HepG2 (cell line): ENCODE measurements at regions not wholly inside any gene's neighbourhood (a gene's known extent, or its start where the extent isn't known, plus 50 kb on each side); places are given as distances from the start of the nearest gene placed in this dataset.

ENCODE experiments used
- EEA1 ChIP-seq: sonication (generic); formaldehyde crosslinking; IDR thresholded peaks from 2 replicates; pipeline ENCODE4 v1.5.1; 2020; ENCODE audit warnings: mild to moderate bottlenecking, missing genetic modification reagents, borderline replicate concordance
- FLYWCH1 ChIP-seq: sonication (generic); formaldehyde crosslinking; IDR thresholded peaks from 2 replicates; pipeline ENCODE4 v1.8.1; 2023; ENCODE audit warnings: mild to moderate bottlenecking, missing genetic modification reagents
- FOXA1 ChIP-seq, 2 experiments: fragments of 450-650 bp in 1 of 2; sonication (generic) in 1 of 2; formaldehyde crosslinking in 1 of 2; IDR thresholded peaks; 2 replicates each; pipeline versions ENCODE4 v1.4.0 to v1.6.1; 2016 to 2020; ENCODE audit warnings: missing genetic modification reagents in 1 of 2
- GPN1 ChIP-seq: sonication (generic); formaldehyde crosslinking; IDR thresholded peaks from 2 replicates; pipeline ENCODE4 v1.5.1; 2020; ENCODE audit warnings: missing genetic modification reagents, borderline replicate concordance
- MNT ChIP-seq: fragments of 450-650 bp; IDR thresholded peaks from 2 replicates; pipeline ENCODE4 v1.6.1; 2016
- NFKBIZ ChIP-seq: IDR thresholded peaks from 2 replicates; pipeline ENCODE4 v1.6.1; 2018; ENCODE audit warnings: missing genetic modification reagents, missing compliant biosample characterization
- RCOR2 ChIP-seq: IDR thresholded peaks from 2 replicates; pipeline ENCODE4 v1.6.1; 2016; ENCODE audit warnings: missing biosample characterization, missing genetic modification reagents
- RFX3 ChIP-seq: IDR thresholded peaks from 2 replicates; pipeline ENCODE4 v1.6.1; 2016; ENCODE audit warnings: missing biosample characterization, missing genetic modification reagents
- STAT5B ChIP-seq: sonication (generic); formaldehyde crosslinking; IDR thresholded peaks from 2 replicates; pipeline ENCODE4 v1.4.0; 2020; ENCODE audit warnings: missing genetic modification reagents
- TOE1 ChIP-seq: sonication (generic); formaldehyde crosslinking; IDR thresholded peaks from 2 replicates; pipeline ENCODE4 v1.4.0; 2020; ENCODE audit warnings: mild to moderate bottlenecking, missing genetic modification reagents
- ZMYM2 ChIP-seq: sonication (generic); formaldehyde crosslinking; IDR thresholded peaks from 2 replicates; pipeline ENCODE4 v1.8.0; 2022; ENCODE audit warnings: mild to moderate bottlenecking, missing genetic modification reagents
- ZMYM4 ChIP-seq: sonication (generic); formaldehyde crosslinking; IDR thresholded peaks from 2 replicates; pipeline ENCODE4 v1.8.1; 2023; ENCODE audit warnings: mild to moderate bottlenecking, missing genetic modification reagents
- ZNF180 ChIP-seq: sonication (generic); formaldehyde crosslinking; IDR thresholded peaks from 2 replicates; pipeline ENCODE4 v1.4.0; 2020; ENCODE audit warnings: low read depth, missing genetic modification reagents, borderline replicate concordance
- ZNF232 ChIP-seq: sonication (generic); formaldehyde crosslinking; IDR thresholded peaks from 2 replicates; pipeline ENCODE4 v1.4.0; 2020; ENCODE audit warnings: missing genetic modification reagents, borderline replicate concordance
- ZNF580 ChIP-seq: IDR thresholded peaks from 2 replicates; pipeline ENCODE4 v1.6.1; 2016; ENCODE audit warnings: low read depth, borderline replicate concordance
- ZNF691 ChIP-seq: sonication (generic); formaldehyde crosslinking; IDR thresholded peaks from 2 replicates; pipeline ENCODE4 v1.4.0; 2020; ENCODE audit warnings: missing genetic modification reagents, low read depth, mild to moderate bottlenecking, borderline replicate concordance
- ZNF766 ChIP-seq: sonication (generic); formaldehyde crosslinking; IDR thresholded peaks from 2 replicates; pipeline ENCODE4 v1.5.0; 2020; ENCODE audit warnings: missing genetic modification reagents, borderline replicate concordance
- ZNF772 ChIP-seq: sonication (generic); formaldehyde crosslinking; IDR thresholded peaks from 2 replicates; pipeline ENCODE4 v1.5.0; 2020; ENCODE audit warnings: mild to moderate bottlenecking, missing genetic modification reagents
- ZNF777 ChIP-seq: sonication (generic); formaldehyde crosslinking; IDR thresholded peaks from 2 replicates; pipeline ENCODE4 v1.4.0; 2020; ENCODE audit warnings: missing genetic modification reagents
- TF ChIP-seq, protein P1 (sequence below): IDR thresholded peaks from 2 replicates; pipeline ENCODE4 v1.6.1; 2016; ENCODE audit warnings: missing biosample characterization, missing genetic modification reagents, low read depth
- TF ChIP-seq, protein P2 (sequence below): sonication (generic); formaldehyde crosslinking; IDR thresholded peaks from 2 replicates; pipeline ENCODE4 v1.4.0; 2020; ENCODE audit warnings: missing genetic modification reagents, mild to moderate bottlenecking, borderline replicate concordance
- TF ChIP-seq, protein P3 (sequence below): sonication (generic); formaldehyde crosslinking; IDR thresholded peaks from 2 replicates; pipeline ENCODE4 v1.5.0; 2020; ENCODE audit warnings: mild to moderate bottlenecking, missing genetic modification reagents

- no peak for TF ChIP-seq ZNF691 (CRISPR knock-in tag)
- TF ChIP-seq, protein P1, sequence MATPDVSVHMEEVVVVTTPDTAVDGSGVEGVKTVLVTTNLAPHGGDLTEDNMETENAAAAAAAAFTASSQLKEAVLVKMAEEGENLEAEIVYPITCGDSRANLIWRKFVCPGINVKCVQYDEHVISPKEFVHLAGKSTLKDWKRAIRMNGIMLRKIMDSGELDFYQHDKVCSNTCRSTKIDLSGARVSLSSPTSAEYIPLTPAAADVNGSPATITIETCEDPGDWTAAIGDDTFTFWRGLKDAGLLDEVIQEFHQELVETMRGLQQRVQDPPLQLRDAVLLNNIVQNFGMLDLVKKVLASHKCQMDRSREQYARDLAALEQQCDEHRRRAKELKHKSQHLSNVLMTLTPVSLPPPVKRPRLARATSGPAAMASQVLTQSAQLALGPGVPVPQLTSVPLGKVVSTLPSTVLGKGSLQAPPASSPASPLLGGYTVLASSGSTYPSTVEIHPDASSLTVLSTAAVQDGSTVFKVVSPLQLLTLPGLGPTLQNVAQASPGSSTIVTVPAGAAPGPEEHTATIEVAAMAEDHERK: no peak
- TF ChIP-seq ZNF580: 0 out of 2 replicates have a peak, but pooled peaks have one; percentile 58
- no peak for TF ChIP-seq FOXA1 (IDR thresholded peaks at IDR 0.05)
- peak; percentile 62 for TF ChIP-seq FOXA1 (CRISPR knock-in tag; IDR thresholded peaks at IDR 0.05)
- no peak for TF ChIP-seq FLYWCH1 (CRISPR knock-in tag)
- TF ChIP-seq RFX3 (CRISPR knock-in tag): peak; percentile 27; the same call in 1 of the 2 replicates
- no peak for TF ChIP-seq ZNF772 (CRISPR knock-in tag)
- no peak for TF ChIP-seq EEA1 (CRISPR knock-in tag)
- TF ChIP-seq, protein P2, sequence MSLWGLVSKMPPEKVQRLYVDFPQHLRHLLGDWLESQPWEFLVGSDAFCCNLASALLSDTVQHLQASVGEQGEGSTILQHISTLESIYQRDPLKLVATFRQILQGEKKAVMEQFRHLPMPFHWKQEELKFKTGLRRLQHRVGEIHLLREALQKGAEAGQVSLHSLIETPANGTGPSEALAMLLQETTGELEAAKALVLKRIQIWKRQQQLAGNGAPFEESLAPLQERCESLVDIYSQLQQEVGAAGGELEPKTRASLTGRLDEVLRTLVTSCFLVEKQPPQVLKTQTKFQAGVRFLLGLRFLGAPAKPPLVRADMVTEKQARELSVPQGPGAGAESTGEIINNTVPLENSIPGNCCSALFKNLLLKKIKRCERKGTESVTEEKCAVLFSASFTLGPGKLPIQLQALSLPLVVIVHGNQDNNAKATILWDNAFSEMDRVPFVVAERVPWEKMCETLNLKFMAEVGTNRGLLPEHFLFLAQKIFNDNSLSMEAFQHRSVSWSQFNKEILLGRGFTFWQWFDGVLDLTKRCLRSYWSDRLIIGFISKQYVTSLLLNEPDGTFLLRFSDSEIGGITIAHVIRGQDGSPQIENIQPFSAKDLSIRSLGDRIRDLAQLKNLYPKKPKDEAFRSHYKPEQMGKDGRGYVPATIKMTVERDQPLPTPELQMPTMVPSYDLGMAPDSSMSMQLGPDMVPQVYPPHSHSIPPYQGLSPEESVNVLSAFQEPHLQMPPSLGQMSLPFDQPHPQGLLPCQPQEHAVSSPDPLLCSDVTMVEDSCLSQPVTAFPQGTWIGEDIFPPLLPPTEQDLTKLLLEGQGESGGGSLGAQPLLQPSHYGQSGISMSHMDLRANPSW (CRISPR knock-in tag): no peak
- TF ChIP-seq ZNF180 (CRISPR knock-in tag): no peak
- TF ChIP-seq ZNF777: no peak
- peak; percentile 88; the same call in 1 of the 2 replicates for TF ChIP-seq NFKBIZ (CRISPR knock-in tag)
- TF ChIP-seq STAT5B (CRISPR knock-in tag): no peak
- TF ChIP-seq ZMYM2 (CRISPR knock-in tag): peak; percentile 70; the same call in 1 of the 2 replicates
- no peak for TF ChIP-seq ZNF766 (CRISPR knock-in tag)
- no peak; the same call in 1 of the 2 replicates for TF ChIP-seq ZNF232 (CRISPR knock-in tag)
- TF ChIP-seq, protein P3, sequence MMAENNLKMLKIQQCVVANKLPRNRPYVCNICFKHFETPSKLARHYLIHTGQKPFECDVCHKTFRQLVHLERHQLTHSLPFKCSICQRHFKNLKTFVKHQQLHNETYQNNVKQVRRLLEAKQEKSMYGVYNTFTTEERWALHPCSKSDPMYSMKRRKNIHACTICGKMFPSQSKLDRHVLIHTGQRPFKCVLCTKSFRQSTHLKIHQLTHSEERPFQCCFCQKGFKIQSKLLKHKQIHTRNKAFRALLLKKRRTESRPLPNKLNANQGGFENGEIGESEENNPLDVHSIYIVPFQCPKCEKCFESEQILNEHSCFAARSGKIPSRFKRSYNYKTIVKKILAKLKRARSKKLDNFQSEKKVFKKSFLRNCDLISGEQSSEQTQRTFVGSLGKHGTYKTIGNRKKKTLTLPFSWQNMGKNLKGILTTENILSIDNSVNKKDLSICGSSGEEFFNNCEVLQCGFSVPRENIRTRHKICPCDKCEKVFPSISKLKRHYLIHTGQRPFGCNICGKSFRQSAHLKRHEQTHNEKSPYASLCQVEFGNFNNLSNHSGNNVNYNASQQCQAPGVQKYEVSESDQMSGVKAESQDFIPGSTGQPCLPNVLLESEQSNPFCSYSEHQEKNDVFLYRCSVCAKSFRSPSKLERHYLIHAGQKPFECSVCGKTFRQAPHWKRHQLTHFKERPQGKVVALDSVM: no peak
- TF ChIP-seq GPN1 (CRISPR knock-in tag): no peak
- TF ChIP-seq TOE1 (CRISPR knock-in tag): no peak
- TF ChIP-seq ZMYM4 (CRISPR knock-in tag): peak; percentile 94
- peak; percentile 95 for TF ChIP-seq RCOR2 (CRISPR knock-in tag)
- TF ChIP-seq MNT: no peak
Observed at GRCh38 chr5:110346893-110347358, 379.5 kb downstream of the TMEM232 start (continued).
